ENCODE measurements at regions not wholly inside any gene's neighbourhood (a gene's known extent, or its start where the extent isn't known, plus 50 kb on each side); places are given as distances from the start of the nearest gene placed in this dataset.

DNA sequence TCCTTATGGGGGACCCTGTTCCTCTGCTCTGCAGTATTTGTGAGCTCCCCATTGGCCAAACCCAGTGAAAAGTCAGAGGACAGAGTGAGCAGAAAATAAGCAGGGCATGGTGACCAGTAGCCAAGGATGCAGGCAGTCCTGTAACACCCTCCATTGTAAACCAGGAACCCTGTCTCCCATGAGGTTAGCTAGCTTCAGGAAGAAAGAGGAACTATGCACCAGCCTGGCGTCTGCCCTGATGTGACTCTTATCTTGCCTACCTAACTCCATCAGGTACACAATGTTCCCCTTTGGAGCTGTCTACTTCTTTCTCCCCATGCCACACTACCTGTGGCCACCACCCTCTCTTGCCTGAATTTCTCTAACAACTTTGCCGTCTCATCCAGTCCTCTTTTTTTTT lies 119.2 kb downstream of the LRIG2 start:
- TF ChIP-seq, protein P1, sequence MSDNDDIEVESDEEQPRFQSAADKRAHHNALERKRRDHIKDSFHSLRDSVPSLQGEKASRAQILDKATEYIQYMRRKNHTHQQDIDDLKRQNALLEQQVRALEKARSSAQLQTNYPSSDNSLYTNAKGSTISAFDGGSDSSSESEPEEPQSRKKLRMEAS (IDR thresholded peaks at IDR 0.05): no peak
- TF ChIP-seq FOXM1 (IDR thresholded peaks at IDR 0.05; ENCODE audit: borderline replicate concordance, low read depth) (no peak), CEBPB (IDR thresholded peaks at IDR 0.05) (no peak), TEAD4 (IDR thresholded peaks at IDR 0.05) (no peak), TCF12 (IDR thresholded peaks at IDR 0.05; ENCODE audit: low read depth) (no peak), TAF1 (IDR thresholded peaks at IDR 0.05; ENCODE audit: low read depth) (no peak), RAD21 (IDR thresholded peaks at IDR 0.05; ENCODE audit: low read depth) (no peak), NFIC (IDR thresholded peaks at IDR 0.05) (no peak), EP300 (IDR thresholded peaks at IDR 0.05; ENCODE audit: borderline replicate concordance) (no peak), YY1 (IDR thresholded peaks at IDR 0.05; ENCODE audit: low read depth) (no peak), REST (IDR thresholded peaks at IDR 0.05; ENCODE audit: low read depth) (no peak), ZBTB7A (IDR thresholded peaks at IDR 0.05; ENCODE audit: low read depth) (no peak), EGR1 (IDR thresholded peaks at IDR 0.05) (no peak), CREB1 (IDR thresholded peaks at IDR 0.05; ENCODE audit: low read depth) (no peak)

All from Ishikawa (cell line).